ENCODE measurements at regions not wholly inside any gene's neighbourhood (a gene's known extent, or its start where the extent isn't known, plus 50 kb on each side); places are given as distances from the start of the nearest gene placed in this dataset.

- H3K27me3 ChIP-seq: no peaks in the 10 kb centered on the region
- WGBS, 2 donors (ENCODE audit: low coverage in 1 of 2): 94 to 100% methylated on average over 2 of the region's 2 CpGs
- ATAC-seq: no peak
These were observed 78.2 kb upstream of the PTPRK start for GRCh38 chr6:128598571-128598970.

DNA sequence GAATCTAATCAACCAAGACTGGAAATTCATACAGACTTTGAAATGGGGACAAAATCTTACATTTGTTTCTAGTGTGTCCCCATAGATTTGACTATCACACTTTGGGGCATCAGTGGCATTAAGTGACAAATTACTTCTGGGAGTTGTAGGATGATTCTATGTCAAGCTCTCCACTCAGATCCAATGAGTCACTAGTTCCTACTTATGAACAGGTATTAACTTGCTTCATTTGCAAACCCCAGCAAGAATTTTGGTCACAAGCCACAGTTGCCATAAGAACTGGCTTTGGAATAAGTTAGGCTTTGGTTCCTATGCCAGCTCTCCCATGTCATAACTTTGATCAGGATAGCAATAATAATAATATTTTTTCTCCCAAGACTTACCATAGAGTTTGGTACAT, 77.6 kb upstream of the PTPRK start:
- no peak for ATAC-seq
- peaks cover 0 to 5% (median 0%) of the 10 kb centered on the region in 3 donors for H3K4me1 ChIP-seq

More at GRCh38 chr6:128598571-128598970, 78.2 kb upstream of the PTPRK start:
- TF ChIP-seq POLR2A (IDR thresholded peaks at IDR 0.05) (no peak), CTCF (IDR thresholded peaks at IDR 0.05) (no peak)
- no peak overlapping the region for H3K27ac ChIP-seq
- no peaks in the 10 kb centered on the region for H3K9me3 ChIP-seq
- H3K4me3 ChIP-seq: no peak overlapping the region
- peaks cover 0 to 5% (median 0%) of the 10 kb centered on the region in 3 donors for H3K4me1 ChIP-seq
- H3K36me3 ChIP-seq: no peaks in the 10 kb centered on the region

GRCh38 chr6:128597004-128597403, 76.6 kb upstream of the PTPRK start:
- TF ChIP-seq EP300 (IDR thresholded peaks at IDR 0.05): no peak
- TF ChIP-seq CTCF (IDR thresholded peaks at IDR 0.05): no peak
- TF ChIP-seq POLR2A (IDR thresholded peaks at IDR 0.05): no peak
- no peak for TF ChIP-seq POLR2AphosphoS5 (IDR thresholded peaks at IDR 0.05)

More for the DNA sequence above, 77.6 kb upstream of the PTPRK start:
- Histone ChIP-seq H3K36me3 (no peaks in the 10 kb centered on the region), H3K9me3 (no peaks in the 10 kb centered on the region), H3K4me3 (no peak overlapping the region), H3K27ac (no peak overlapping the region), H3K27me3 (no peaks in the 10 kb centered on the region)
- TF ChIP-seq CTCF (IDR thresholded peaks at IDR 0.05) (no peak), POLR2AphosphoS5 (IDR thresholded peaks at IDR 0.05) (no peak), EP300 (IDR thresholded peaks at IDR 0.05) (no peak), POLR2A (IDR thresholded peaks at IDR 0.05) (no peak)

GRCh38 chr6:128595544-128595943, 75.1 kb upstream of the PTPRK start:
- peaks cover 0 to 4% (median 0%) of the 10 kb centered on the region in 3 donors for H3K9me3 ChIP-seq
- TF ChIP-seq CTCF (IDR thresholded peaks at IDR 0.05) (no peak), POLR2AphosphoS5 (IDR thresholded peaks at IDR 0.05) (no peak), EP300 (IDR thresholded peaks at IDR 0.05) (no peak), POLR2A (IDR thresholded peaks at IDR 0.05) (no peak)
- no peaks in the 10 kb centered on the region for H3K36me3 ChIP-seq
- 17 to 33% methylated on average over 1 of the region's 1 CpG for WGBS, 2 donors (ENCODE audit: low coverage in 1 of 2)
- ATAC-seq: no peak
- H3K27me3 ChIP-seq: no peaks in the 10 kb centered on the region
- no peak overlapping the region for H3K4me3 ChIP-seq
- H3K27ac ChIP-seq: no peak overlapping the region
- H3K4me1 ChIP-seq: peaks cover 0 to 5% (median 0%) of the 10 kb centered on the region in 3 donors

More at GRCh38 chr6:128597004-128597403, 76.6 kb upstream of the PTPRK start:
- ATAC-seq: no peak
- Histone ChIP-seq H3K4me1 (peaks cover 0 to 5% (median 0%) of the 10 kb centered on the region in 3 donors), H3K4me3 (no peak overlapping the region), H3K36me3 (no peaks in the 10 kb centered on the region), H3K27me3 (no peaks in the 10 kb centered on the region), H3K27ac (no peak overlapping the region), H3K9me3 (no peaks in the 10 kb centered on the region)

- Histone ChIP-seq H3K4me1 (no peaks in the 10 kb centered on the region), H3K9me3 (peaks cover 0 to 7% (median 0%) of the 10 kb centered on the region in 3 donors), H3K4me3 (no peak overlapping the region), H3K27me3 (no peaks in the 10 kb centered on the region), H3K27ac (no peak overlapping the region), H3K36me3 (no peaks in the 10 kb centered on the region)
- ATAC-seq: no peak
- TF ChIP-seq EP300 (IDR thresholded peaks at IDR 0.05) (no peak), POLR2A (IDR thresholded peaks at IDR 0.05) (no peak), CTCF (IDR thresholded peaks at IDR 0.05) (no peak), POLR2AphosphoS5 (IDR thresholded peaks at IDR 0.05) (no peak)
- WGBS, 2 donors (ENCODE audit: low coverage in 1 of 2): 100% methylated on average over 1 of the region's 1 CpG; no CpG with 5 or more reads in 1 of the 2 donors
These were observed 65.7 kb upstream of the PTPRK start for GRCh38 chr6:128586095-128586494.
